Gastrocnemius medialis (tissue), 4 donors: ENCODE measurements at regions not wholly inside any gene's neighbourhood (a gene's known extent, or its start where the extent isn't known, plus 50 kb on each side); places are given as distances from the start of the nearest gene placed in this dataset.

Source experiments
- POLR2A ChIP-seq, 2 donors: fragments of 450-650 bp; IDR thresholded peaks; one replicate each; pipeline ENCODE4 v1.6.1; 2017; ENCODE audit warnings: antibody characterized with exemption in 2 of 2, mild to moderate bottlenecking in 2 of 2, moderate library complexity in 2 of 2
- TF ChIP-seq, protein P1 (sequence below), 5 experiments: fragments of 450-650 bp in 3 of 5; fragments of 200-600 bp in 2 of 5; sonication (generic) in 2 of 5; IDR thresholded peaks in 4 of 5; conservative IDR thresholded peaks in 1 of 5; 1 replicate in 4 of 5; 2 replicates in 1 of 5; pipeline ENCODE4 v1.5.1; 2016 to 2019; ENCODE audit warnings: antibody characterized with exemption in 5 of 5, mild to moderate bottlenecking in 3 of 5, moderate library complexity in 3 of 5

DNA sequence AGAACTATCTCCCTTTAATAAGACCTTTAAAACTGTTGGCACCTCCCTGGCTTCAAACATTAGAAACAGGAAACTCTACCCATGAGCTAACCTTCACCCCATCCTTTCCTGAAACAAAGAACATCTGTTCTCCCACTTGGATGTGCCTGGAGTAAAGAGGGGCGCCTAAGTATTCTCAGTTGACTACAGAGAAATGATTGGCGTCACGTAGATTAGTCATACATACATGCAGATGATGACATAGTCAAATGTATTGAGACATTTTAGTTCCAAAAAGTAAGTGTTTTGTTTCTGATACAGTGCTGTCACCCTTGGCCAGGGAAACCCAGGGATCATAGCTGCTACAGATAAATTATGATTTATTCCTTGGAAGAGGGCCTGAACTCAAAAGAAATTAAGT, 260.0 kb upstream of the PLEKHG7 start:
- TF ChIP-seq, protein P1, sequence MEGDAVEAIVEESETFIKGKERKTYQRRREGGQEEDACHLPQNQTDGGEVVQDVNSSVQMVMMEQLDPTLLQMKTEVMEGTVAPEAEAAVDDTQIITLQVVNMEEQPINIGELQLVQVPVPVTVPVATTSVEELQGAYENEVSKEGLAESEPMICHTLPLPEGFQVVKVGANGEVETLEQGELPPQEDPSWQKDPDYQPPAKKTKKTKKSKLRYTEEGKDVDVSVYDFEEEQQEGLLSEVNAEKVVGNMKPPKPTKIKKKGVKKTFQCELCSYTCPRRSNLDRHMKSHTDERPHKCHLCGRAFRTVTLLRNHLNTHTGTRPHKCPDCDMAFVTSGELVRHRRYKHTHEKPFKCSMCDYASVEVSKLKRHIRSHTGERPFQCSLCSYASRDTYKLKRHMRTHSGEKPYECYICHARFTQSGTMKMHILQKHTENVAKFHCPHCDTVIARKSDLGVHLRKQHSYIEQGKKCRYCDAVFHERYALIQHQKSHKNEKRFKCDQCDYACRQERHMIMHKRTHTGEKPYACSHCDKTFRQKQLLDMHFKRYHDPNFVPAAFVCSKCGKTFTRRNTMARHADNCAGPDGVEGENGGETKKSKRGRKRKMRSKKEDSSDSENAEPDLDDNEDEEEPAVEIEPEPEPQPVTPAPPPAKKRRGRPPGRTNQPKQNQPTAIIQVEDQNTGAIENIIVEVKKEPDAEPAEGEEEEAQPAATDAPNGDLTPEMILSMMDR (IDR thresholded peaks at IDR 0.05 in 4 of 5, conservative IDR thresholded peaks at IDR 0.05 in 1 of 5): no peak
- no peak for TF ChIP-seq POLR2A (IDR thresholded peaks at IDR 0.05)
